Suprapubic skin (tissue), 3 donors: ENCODE measurements at regions not wholly inside any gene's neighbourhood (a gene's known extent, or its start where the extent isn't known, plus 50 kb on each side); places are given as distances from the start of the nearest gene placed in this dataset.

Experiments used
- EP300 ChIP-seq: sonication (generic); formaldehyde crosslinking; IDR thresholded peaks from one replicate; pipeline ENCODE4 v1.6.1; 2017; ENCODE audit warnings: antibody characterized with exemption
- POLR2A ChIP-seq, 2 donors: fragments of 450-650 bp; IDR thresholded peaks; one replicate each; pipeline ENCODE4 v1.6.1; 2017; ENCODE audit warnings: antibody characterized with exemption in 2 of 2, mild to moderate bottlenecking in 2 of 2, moderate library complexity in 2 of 2
- TF ChIP-seq, protein P1 (sequence below), 2 donors: fragments of 200-600 bp in 1 of 2; fragments of 450-650 bp in 1 of 2; sonication (generic) in 1 of 2; IDR thresholded peaks; one replicate each; pipeline ENCODE4 v1.5.1; 2016 to 2019; ENCODE audit warnings: antibody characterized with exemption in 2 of 2, mild to moderate bottlenecking in 1 of 2, moderate library complexity in 1 of 2

DNA sequence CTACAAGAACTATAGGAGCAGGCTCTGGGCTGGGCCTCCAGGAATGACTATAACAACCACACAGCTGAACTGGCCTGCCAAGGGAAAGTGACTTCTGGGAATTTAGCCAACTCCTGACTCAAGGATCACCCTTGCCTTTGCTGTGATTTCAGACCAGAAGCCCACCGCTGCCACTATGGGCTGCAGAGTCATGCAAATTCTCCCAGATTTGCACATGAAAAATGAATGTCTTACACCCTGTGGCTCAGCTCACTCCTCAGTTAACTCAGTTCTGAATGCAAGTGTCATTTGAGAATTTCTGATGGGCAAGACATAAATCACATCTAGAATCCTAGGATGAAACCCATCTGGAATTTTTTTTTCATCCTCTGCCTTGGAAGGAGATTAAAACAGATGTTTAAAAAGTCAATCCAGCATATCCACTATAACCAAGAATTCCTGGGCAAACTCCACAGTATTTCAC, 186.5 kb upstream of the BET1 start:
- TF ChIP-seq, protein P1, sequence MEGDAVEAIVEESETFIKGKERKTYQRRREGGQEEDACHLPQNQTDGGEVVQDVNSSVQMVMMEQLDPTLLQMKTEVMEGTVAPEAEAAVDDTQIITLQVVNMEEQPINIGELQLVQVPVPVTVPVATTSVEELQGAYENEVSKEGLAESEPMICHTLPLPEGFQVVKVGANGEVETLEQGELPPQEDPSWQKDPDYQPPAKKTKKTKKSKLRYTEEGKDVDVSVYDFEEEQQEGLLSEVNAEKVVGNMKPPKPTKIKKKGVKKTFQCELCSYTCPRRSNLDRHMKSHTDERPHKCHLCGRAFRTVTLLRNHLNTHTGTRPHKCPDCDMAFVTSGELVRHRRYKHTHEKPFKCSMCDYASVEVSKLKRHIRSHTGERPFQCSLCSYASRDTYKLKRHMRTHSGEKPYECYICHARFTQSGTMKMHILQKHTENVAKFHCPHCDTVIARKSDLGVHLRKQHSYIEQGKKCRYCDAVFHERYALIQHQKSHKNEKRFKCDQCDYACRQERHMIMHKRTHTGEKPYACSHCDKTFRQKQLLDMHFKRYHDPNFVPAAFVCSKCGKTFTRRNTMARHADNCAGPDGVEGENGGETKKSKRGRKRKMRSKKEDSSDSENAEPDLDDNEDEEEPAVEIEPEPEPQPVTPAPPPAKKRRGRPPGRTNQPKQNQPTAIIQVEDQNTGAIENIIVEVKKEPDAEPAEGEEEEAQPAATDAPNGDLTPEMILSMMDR (IDR thresholded peaks at IDR 0.05), result no peak
- no peak for TF ChIP-seq POLR2A (IDR thresholded peaks at IDR 0.05)
- TF ChIP-seq EP300, result no peak
